Tongue (tissue), 1 donor: ENCODE measurements at regions not wholly inside any gene's neighbourhood (a gene's known extent, or its start where the extent isn't known, plus 50 kb on each side); places are given as distances from the start of the nearest gene placed in this dataset.

Experiments used
- DNase-seq: peaks from one replicate; pipeline ENCODE4 v3.0.0-alpha.2; 2015

GRCh38 chr2:105570757-105571156 lies 171.9 kb upstream of the FHL2 start:
- DNase-seq: no peak

- DNase-seq: no peak
Measured at GRCh38 chr2:105570326-105570725, 171.5 kb upstream of the FHL2 start.

- no peak for DNase-seq
Measured at GRCh38 chr2:105569606-105570005, 170.8 kb upstream of the FHL2 start.

GRCh38 chr2:105567996-105568494 lies 169.2 kb upstream of the FHL2 start:
- no peak for DNase-seq

- DNase-seq: no peak
Measured at GRCh38 chr2:105563000-105563719, 164.3 kb upstream of the FHL2 start.

GRCh38 chr2:105561401-105561800 lies 162.6 kb upstream of the FHL2 start:
- DNase-seq: no peak

GRCh38 chr2:105560157-105560556 lies 161.3 kb upstream of the FHL2 start:
- no peak for DNase-seq

- DNase-seq: no peak
Measured at GRCh38 chr2:105557021-105557920, 158.4 kb upstream of the FHL2 start.

GRCh38 chr2:105556366-105556765 lies 157.5 kb upstream of the FHL2 start:
- no peak for DNase-seq

GRCh38 chr2:105554235-105554634 lies 155.4 kb upstream of the FHL2 start:
- DNase-seq: no peak

GRCh38 chr2:105553538-105554196 lies 154.8 kb upstream of the FHL2 start:
- no peak for DNase-seq

- no peak for DNase-seq
Measured at GRCh38 chr2:105546628-105546974, 147.8 kb upstream of the FHL2 start.

GRCh38 chr2:105545730-105546627 lies 147.1 kb upstream of the FHL2 start:
- peak; percentile 83 for DNase-seq

- DNase-seq: no peak
Measured at GRCh38 chr2:105544591-105545377, 145.9 kb upstream of the FHL2 start.

GRCh38 chr2:105541189-105542050 lies 142.6 kb upstream of the FHL2 start:
- DNase-seq: no peak

GRCh38 chr2:105540642-105541041 lies 141.8 kb upstream of the FHL2 start:
- DNase-seq: no peak

- no peak for DNase-seq
Measured at GRCh38 chr2:105539331-105539730, 140.5 kb upstream of the FHL2 start.

- DNase-seq: no peak
Measured at GRCh38 chr2:105538840-105539239, 140.0 kb upstream of the FHL2 start.

- DNase-seq: no peak
Measured at GRCh38 chr2:105537920-105538319, 139.1 kb upstream of the FHL2 start.

- DNase-seq: no peak
Measured at GRCh38 chr2:105537466-105537865, 138.6 kb upstream of the FHL2 start.
